HG03139 (cell line): ENCODE measurements at regions not wholly inside any gene's neighbourhood (a gene's known extent, or its start where the extent isn't known, plus 50 kb on each side); places are given as distances from the start of the nearest gene placed in this dataset.

ENCODE experiments used
- ATAC-seq: cut with Tn5 transposase; IDR thresholded peaks from one replicate; pipeline ENCODE4 v1.9.1; 2021; ENCODE audit not compliant: unreplicated experiment

GRCh38 chr13:22211876-22212275 is 541.0 kb downstream of the FGF9 start:
- no peak for ATAC-seq

GRCh38 chr13:22212576-22212975 is 541.7 kb downstream of the FGF9 start:
- no peak for ATAC-seq

GRCh38 chr13:22214184-22214583 is 543.3 kb downstream of the FGF9 start:
- ATAC-seq: no peak

GRCh38 chr13:22218797-22219196 is 547.9 kb downstream of the FGF9 start:
- ATAC-seq: no peak

GRCh38 chr13:22219709-22220108 is 548.8 kb downstream of the FGF9 start:
- ATAC-seq: no peak

- no peak for ATAC-seq
Measured at GRCh38 chr13:22220151-22221135, 549.6 kb downstream of the FGF9 start.

GRCh38 chr13:22223411-22223810 is 552.5 kb downstream of the FGF9 start:
- no peak for ATAC-seq

- no peak for ATAC-seq
Measured at GRCh38 chr13:22226086-22226485, 555.2 kb downstream of the FGF9 start.

GRCh38 chr13:22227895-22228294 is 557.0 kb downstream of the FGF9 start:
- ATAC-seq: no peak

- ATAC-seq: no peak
Measured at GRCh38 chr13:22229916-22230315, 559.0 kb downstream of the FGF9 start.

GRCh38 chr13:22232186-22232585 is 561.3 kb downstream of the FGF9 start:
- no peak for ATAC-seq

GRCh38 chr13:22235285-22235949 is 564.5 kb downstream of the FGF9 start:
- no peak for ATAC-seq

- ATAC-seq: no peak
Measured at GRCh38 chr13:22235950-22236290, 565.0 kb downstream of the FGF9 start.

- no peak for ATAC-seq
Measured at GRCh38 chr13:22238269-22238668, 567.4 kb downstream of the FGF9 start.

- no peak for ATAC-seq
Measured at GRCh38 chr13:22240716-22241115, 569.8 kb downstream of the FGF9 start.

- ATAC-seq: no peak
Measured at GRCh38 chr13:22243469-22244163, 572.7 kb downstream of the FGF9 start.

GRCh38 chr13:22252281-22252830 is 581.5 kb downstream of the FGF9 start:
- ATAC-seq: no peak

GRCh38 chr13:22253107-22253506 is 582.2 kb downstream of the FGF9 start:
- ATAC-seq: no peak

GRCh38 chr13:22256111-22256639 is 585.3 kb downstream of the FGF9 start:
- no peak for ATAC-seq

GRCh38 chr13:22262001-22262885 is 591.4 kb downstream of the FGF9 start:
- ATAC-seq: no peak
